Endometrial microvascular endothelial cells (primary cell): ENCODE measurements at regions not wholly inside any gene's neighbourhood (a gene's known extent, or its start where the extent isn't known, plus 50 kb on each side); places are given as distances from the start of the nearest gene placed in this dataset.

ENCODE experiments used
- in situ Hi-C: cut with HindIII; loops from 2 replicates; pipeline ENCODE4 v1.10.0; 2017; ENCODE audit warnings: low sequenced_read_pairs, low pct_unique_long_range_greater_than_20kb; ENCODE audit errors: inconsistent ontology term

- in situ Hi-C loops = no loop called here
These were observed 53.4 kb upstream of the STK17B start for GRCh38 chr2:196224756-196225155.

GRCh38 chr2:196225213-196225612, 53.8 kb upstream of the STK17B start:
- in situ Hi-C loops = no loop called here

GRCh38 chr2:196226058-196226706, 54.8 kb upstream of the STK17B start:
- in situ Hi-C loops = no loop called here

GRCh38 chr2:196226707-196227065, 55.3 kb upstream of the STK17B start:
- in situ Hi-C loops = no loop called here

GRCh38 chr2:196229013-196229412, 57.6 kb upstream of the STK17B start:
- in situ Hi-C loops = no loop called here

- in situ Hi-C loops = no loop called here
These were observed 58.9 kb upstream of the STK17B start for GRCh38 chr2:196230061-196230854.

- in situ Hi-C loops = no loop called here
These were observed 61.8 kb upstream of the STK17B start for GRCh38 chr2:196233021-196233804.

GRCh38 chr2:196233805-196234475, 62.6 kb upstream of the STK17B start:
- in situ Hi-C loops = no loop called here

- in situ Hi-C loops = no loop called here
These were observed 63.3 kb upstream of the STK17B start for GRCh38 chr2:196234672-196235071.

GRCh38 chr2:196238836-196239380, 67.5 kb upstream of the STK17B start:
- in situ Hi-C loops = no loop called here

- in situ Hi-C loops = no loop called here
These were observed 68.5 kb upstream of the STK17B start for GRCh38 chr2:196239622-196240587.

GRCh38 chr2:196241175-196241574, 69.8 kb upstream of the STK17B start:
- in situ Hi-C loops = no loop called here

GRCh38 chr2:196242131-196242620, 70.8 kb upstream of the STK17B start:
- in situ Hi-C loops = no loop called here

GRCh38 chr2:196244516-196244915, 73.1 kb upstream of the STK17B start:
- in situ Hi-C loops = no loop called here

- in situ Hi-C loops = no loop called here
These were observed 73.6 kb upstream of the STK17B start for GRCh38 chr2:196244966-196245365.

GRCh38 chr2:196245378-196246140, 74.2 kb upstream of the STK17B start:
- in situ Hi-C loops = no loop called here
